Cerebellar nuclear complex (tissue), 1 donor: ENCODE measurements at regions not wholly inside any gene's neighbourhood (a gene's known extent, or its start where the extent isn't known, plus 50 kb on each side); places are given as distances from the start of the nearest gene placed in this dataset.

Source experiments
- DNase-seq, 2 experiments: peaks; one replicate each; lab custom pipeline; 2025; lab: John Stamatoyannopoulos, UW

DNA sequence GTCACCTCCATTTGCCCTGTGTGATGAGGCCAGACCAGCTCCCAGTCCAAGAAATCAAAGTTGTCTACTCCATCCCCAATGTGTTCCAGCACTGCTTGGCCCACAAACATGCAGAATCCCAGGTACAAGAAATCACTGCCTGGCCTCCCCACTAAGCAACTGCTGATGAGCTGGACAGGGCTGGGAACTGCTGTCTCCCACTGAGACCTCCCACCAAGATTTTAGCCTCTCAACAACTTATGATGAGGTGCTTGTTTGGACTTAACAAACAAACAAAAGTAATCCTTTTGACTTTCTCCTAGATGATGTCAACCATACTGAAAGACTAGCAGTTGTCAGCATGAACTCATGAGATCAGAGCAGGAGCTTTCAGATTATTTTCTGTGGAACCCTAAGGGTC lies 260.1 kb upstream of the UBE2E2 start:
- DNase-seq = no peak

DNA sequence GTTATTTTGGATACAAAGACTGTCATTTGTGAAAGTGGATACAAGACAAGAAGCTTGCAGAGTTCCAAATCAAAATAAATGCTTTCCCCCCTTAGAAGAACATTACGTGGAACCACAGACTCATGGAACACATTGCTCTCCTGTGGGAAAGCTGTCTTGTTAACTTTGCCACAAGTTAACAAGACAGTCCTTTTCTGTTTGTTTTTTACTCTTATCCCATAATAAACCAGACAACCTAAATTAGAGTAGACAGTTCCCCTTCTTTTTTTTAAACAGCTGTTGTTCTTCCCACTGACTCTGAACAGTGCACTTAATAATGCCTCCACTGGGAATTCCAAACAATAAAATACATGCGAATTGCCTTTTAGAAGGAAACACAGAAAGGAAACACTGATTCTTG lies 255.3 kb upstream of the UBE2E2 start:
- DNase-seq = no peak

DNA sequence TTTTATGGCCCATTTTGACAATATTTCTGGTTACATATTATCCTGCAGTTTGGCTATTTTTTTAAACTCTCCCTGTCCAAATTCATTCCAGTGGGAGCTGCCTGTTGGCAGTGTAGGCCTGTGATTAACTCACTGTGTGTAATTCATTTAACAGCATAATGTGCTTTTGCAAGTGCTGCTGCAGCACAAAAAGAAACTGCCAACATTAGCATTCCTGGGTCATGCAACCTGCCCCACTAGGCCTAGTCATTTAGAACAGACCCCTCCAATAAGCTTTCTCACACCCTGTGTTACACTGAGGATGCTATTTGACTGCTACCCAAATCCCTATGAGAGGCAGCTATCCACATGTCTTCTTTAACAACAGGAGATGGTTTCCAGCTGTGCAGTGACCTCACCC lies 251.2 kb upstream of the UBE2E2 start:
- no peak for DNase-seq

DNA sequence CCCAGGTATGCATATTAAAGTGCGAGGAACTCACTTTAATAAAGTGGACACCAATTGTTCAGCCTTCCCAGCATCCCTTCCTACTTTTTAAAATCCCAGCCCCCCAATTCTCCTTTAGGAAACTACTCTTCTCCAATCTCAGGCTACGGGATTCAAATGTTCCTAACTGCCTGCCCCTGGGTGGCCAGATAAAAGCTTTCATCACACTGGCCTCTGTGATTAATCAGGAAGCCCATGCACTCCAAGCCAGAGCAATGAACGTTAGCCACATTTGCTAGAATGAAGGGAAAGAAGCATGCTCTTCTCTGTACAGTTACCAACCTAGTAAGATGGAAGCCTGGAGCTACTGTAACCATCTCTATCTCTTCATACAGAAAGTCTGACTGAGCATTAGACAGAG lies 250.3 kb upstream of the UBE2E2 start:
- DNase-seq = no peak

DNA sequence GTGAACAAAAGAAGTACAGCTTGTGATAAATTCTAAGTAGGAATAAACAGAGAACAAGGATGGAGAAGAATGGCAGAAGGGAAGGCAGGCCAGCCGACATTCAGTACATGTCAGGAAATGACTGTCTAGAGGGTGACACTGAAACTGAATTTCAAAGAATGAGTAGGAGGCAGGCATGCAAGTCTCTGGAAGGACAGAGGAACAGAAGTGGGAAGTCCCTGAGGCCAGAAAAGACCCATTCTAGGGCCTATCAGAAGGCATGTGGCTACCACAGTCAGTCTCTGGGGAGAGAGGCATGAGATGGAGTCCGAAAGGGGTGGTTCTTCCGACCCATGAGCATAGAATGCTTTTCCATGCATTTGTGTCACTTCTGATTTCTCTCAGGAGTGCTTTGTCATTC lies 243.5 kb upstream of the UBE2E2 start:
- no peak for DNase-seq

DNA sequence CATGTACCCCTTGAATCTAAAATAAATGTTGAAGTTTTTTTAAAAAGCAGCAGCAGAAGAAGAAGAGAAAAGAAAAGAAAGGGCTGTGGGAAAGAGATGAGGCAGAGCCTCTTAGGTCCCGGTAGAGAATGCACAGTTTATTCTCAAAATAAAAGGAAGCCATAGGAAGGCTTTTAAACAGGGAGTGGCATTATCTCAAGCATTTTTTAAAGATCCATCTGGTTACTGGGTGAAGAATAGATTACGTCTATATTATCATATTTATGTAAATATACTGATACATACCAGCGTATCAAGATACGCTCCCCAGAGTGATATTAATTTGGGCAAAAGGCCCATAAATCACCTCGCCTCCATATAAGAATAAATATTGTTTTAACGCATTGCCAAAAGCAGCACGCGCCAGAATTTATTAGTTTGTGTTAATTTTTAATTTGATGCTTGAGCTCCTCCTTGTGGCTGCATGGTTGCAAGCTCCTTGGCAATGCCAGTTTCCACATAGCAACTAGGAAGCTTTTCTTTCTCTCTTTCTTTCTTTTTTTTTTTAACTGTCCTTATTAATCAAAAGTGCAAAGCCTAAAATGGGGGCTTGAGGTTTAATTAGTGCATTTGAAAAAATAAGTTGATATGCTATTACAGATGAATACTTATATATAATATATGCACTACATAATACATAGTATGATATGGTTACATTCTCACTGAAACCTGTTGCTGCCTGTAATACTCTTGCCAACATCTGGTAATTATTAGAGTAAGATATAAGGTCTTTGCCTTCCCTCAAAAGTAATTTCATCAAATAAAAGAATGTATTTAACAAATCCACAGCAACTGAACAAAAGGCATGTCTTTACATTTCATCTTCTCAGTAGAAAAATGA lies 242.8 kb upstream of the UBE2E2 start:
- DNase-seq = no peak

DNA sequence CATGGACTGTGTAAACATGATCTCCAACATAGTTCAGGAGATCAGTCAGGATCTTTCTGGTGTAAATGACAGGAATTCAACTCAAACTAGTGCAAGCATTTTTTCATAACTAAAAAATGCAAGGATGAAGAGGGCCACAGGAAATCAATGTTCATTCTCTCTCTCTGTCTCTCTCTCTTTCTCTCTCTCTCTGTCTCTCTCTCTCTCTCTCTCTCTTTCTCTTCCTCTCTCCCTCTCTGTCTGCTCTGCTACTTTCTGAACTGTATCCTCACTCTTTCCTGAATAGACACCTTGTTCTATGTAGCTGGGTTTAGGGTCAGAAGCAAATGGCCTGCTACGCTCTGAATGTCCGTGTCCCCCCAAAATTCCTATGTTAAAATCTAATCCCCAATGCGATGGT lies 240.9 kb upstream of the UBE2E2 start:
- no peak for DNase-seq

DNA sequence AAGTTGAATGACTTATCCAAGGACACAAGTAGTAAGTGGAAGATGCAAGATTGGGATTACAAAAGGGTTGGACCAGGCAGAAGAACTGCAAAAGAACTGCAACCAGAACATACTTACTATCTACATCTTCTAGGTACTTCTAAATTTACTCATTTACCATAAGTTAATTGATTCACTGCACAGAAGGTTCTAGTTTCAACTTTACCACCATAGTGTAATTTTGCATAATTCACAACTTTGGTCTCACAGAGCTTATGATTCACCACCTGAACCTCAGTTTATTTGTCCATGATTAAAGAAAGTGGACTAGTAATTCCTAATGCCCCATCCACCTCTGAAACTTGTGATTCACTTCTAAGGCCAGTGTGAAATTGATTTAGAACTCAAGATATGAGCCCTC lies 236.8 kb upstream of the UBE2E2 start:
- DNase-seq = no peak

DNA sequence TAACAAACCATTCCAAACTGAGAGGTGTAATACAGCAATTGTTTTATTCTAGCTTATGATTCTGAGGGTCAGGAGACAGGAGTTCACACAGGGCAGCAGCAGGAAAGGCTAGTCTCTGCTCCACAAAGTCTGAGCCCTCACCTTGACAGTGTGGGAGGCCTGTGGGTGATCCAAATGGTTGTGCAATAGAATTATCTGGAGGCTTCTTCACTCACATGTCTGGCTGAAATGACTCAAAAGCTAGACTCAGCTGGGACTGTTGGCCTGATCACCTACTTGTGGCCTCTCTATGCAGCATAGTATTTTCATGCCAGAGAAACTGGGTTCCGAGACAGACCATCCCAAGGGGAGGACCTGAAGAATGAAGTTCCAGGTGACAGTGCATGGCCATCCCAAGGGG lies 233.9 kb upstream of the UBE2E2 start:
- DNase-seq = no peak

DNA sequence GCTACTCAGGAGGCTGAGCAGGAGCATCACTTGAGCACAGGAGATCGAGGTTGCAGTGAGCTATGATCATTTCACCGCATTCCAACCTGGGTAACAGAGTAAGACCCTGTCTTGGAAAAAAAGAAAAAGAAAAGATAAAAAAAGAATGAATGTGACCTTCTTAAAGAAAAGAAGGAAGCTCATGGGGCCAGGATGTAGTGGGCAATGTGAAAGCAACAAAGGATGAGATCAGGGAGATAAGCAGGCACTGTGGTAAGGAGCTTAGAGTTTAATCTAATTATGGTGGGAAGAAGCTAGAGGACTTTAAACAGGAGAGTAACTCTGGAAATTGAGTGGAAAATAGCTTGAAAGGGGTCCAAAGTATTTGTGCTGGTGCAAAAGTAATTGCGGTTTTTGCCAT lies 231.6 kb upstream of the UBE2E2 start:
- DNase-seq = no peak

DNA sequence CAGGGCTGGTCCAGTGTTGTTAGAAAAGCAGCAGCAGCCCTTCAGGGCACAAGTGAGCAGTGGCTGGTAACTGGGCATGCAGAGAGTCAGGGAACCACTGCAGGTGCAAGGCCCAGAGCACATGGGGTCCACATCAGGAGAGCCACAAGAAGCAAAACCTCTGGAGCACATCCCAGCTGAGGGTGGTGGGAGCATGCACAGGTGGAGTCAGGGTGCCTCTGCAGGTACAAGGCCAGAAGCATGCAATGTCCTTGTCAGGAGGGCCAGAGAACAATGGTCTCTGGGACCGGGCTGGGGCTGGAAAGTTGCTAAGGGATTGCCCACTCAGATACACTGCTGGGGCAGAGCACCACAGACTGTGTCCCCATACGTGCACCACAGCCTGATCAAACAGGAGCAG lies 226.1 kb upstream of the UBE2E2 start:
- no peak for DNase-seq

DNA sequence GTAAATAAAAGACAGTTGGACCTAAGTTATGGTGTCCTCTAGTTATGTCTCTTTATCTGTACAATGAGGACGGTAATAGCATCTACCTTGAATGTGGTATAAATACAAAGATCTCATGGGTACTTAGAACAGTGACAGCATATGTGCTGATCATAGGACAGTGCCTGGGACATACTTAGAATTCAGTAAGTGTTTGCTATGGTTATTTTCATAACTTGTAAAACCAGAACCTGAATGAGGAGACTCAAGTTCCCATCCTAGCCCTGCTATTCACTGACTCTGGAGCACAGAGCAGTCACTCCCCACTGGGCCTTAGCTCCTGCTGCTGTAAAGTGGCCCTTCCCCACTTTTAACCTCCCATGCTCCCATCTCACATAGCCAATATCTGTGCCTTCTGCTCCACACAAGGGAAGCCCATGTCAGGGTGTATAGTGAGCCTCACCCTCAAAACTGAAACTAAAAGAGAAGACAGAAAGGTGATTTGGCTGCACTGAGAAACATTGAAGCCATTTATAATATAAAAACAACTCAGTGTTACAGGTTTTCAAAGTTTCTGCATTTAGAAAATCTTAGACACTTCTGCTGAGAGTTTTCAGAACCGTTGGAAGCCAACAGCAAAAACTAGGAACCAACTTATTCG lies 225.4 kb upstream of the UBE2E2 start:
- DNase-seq = no peak

DNA sequence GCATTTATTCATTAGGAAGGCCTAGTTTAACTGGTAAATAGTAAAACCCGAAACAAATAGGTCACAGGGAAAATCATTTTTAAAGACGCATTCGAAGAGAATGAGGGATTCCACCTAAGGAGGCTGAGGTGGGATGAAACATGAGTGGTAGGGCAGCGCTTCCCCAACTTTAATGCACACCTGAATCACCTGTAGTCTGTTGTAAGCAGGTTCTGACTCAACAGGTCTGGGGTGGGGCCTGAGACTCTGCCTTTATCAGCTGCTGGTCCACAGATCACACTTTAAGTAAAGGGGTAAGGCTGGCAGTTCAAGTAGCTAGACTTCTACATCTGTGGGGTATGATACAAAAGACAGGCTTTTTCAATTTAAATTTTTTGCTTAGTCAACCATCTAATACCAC lies 223.5 kb upstream of the UBE2E2 start:
- no peak for DNase-seq

DNA sequence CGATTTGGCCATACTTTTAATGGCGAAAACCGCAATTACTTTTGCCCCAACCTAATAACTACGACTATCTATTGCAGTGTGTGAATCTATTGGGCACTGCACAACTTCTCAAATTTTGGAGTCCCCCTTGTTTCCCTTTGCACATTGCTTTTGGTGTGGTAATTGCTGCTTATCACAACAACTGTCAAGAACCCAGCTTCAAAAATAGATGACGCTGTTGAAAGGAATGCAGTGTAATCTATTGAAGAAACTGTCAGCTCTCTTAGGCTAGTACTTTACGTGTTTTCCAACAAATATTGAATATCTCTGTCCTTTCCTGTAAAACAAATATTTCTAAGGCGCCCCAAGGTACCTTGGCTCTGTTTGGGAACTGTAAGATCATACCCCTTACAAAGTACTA lies 222.8 kb upstream of the UBE2E2 start:
- no peak for DNase-seq

DNA sequence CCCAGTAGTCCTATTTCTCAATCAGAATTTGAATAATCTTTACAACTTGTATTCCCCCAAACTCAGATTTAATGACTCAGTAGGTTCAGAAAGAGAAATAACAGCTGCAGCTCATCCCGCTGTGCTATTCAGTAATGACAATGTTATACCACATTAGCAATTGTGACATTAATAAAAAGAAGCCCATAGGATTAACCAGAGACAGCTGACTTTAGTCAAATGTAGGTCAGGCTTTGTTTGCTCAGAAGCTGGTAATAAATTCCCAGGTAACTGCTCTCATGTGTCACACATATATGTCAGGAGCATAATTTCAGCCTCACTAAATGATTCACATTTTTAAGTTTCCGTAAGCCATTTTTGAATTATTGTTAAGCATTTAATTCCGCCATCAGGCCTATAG lies 222.0 kb upstream of the UBE2E2 start:
- DNase-seq = no peak

DNA sequence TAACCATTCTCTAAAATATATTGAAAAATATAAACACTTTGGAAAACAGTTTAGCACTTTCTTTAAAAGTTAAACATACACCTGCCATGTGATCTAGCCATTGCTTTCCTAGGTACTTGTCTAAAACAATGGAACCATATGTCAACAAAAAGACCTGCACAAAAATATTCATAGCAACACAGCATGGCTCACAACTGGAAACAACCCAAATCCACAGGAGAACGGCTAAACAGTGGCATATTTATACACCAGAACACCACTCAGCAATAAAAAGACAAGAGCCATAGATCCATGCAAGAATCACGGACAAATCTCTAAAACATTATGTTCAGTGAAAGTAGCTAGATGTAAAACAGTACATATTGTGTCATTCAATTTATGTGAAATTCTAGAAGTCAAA lies 221.3 kb upstream of the UBE2E2 start:
- no peak for DNase-seq

DNA sequence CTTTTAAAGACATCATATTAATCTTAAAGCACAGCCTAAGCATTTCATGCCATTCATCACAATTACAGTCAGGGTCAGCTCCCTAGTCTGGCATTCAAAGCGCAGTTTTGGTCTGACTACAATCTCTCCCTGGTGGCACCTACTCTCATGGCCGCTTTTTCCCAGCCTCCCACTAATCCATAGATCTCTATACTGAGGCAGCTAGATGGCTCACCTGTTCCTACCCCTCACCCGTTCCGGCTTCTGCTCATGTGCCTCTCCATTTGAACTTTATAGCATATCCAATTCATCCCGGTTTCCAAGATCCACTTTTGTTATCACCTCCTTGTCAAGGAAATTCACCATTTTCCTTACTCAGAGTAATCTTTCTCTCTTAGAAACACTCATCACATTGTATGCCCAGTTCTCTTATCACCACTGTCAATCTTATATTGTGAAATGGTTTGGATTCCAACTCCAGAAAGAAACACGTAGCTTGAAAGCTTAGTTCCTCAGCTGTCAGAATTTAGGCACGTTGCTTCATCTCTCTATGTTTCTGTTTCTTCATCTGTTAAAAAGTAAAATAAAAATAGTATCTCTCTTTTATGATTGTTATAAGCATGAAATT lies 220.0 kb upstream of the UBE2E2 start:
- no peak for DNase-seq

DNA sequence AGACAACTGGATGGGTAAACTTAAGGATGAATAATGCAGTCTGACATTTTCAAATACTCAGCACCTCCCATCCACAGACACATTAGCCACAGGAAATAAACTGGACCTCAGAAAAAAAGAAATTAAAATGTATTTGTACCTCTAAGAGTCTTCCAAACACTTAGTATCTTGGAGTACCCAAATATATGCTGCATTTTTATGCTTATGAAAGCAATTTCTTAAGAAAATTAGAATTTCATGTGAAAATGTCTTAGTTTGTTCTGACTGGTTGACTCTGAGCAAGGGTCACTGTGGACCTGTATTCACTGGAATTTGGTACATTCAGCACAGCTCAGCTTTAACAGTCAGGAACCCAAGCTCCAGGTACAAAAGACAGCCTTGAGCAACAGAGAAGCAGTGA lies 216.2 kb upstream of the UBE2E2 start:
- no peak for DNase-seq

DNA sequence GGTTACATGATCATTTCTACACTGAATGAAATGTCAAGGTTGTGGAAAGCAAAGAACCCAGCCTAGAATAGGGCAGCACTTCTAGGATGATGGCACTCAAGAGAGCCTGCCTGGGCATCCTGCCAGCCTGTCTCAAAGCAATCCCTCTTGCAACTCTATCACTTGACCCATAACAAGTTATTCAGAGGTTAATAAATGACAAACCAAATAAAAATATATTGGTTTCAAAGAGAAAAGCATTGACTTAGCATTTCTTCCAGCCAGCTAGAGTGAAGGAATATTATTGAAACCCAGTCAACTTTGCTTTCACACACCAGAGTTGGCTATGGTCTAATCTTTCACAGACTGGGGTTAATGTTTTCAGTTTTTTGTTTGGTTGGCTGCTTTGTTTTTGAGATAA lies 214.6 kb upstream of the UBE2E2 start:
- DNase-seq = no peak

DNA sequence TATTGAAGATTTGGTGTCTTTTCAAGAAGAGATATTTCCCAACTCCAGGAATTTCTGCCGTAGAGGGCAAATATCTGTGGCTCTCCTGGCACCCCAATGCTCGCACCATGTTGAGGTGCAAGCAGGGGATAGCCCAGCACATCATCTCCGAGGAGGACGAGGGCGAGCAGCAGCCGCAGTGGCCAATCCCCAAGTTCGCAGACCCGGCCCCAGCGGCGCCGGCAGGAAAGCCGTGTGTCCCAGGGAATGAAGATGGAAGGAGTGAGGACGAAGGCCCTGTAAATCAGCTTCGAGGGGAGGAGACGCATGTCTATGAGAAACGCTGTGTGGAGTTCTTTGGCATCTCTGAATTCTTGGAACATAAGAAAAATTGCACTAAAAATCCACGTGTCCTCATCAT lies 213.4 kb upstream of the UBE2E2 start:
- no peak for DNase-seq

DNA sequence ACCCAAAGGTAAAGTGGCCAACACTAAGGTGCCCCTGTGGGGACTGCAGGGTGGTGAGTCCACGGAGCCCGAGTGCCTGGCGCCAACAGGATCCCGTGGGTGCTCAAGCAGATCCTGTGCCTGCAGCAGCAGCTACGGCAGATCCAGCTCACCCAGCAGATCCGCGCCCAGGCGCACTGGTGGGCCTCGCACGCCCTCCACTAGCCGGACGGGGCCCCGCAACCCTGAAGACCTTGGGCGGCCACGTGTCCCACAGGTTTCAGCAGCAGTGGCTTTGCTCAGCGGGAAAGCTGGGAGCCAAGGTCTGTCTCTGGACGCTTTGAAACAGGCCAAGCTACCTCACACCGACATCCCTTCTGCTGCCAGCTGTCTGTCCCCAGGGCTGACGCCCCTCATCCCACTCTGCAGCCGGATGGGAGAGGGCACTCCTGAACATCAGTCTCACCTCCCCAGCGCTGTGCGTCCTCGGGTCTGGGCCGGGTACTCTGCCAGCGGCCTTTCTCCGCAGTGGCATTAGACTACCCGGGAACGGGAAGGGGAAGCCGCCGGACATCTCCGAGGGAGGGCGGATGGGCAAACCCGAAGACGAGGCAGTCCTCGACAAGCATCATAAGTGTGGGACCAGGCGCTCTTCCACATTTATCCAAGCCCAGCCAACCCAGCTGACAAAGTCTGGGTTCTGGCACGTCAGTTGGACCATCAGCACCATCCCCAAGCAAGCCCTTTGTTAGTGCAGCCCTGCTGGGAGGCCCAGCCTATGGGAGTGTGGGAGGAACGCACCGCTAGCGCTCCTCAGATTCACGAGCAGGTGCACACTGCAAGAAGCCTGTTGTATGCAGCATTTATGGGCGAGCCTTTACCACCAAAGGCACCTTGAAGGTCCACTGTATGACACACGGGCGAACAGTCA lies 212.6 kb upstream of the UBE2E2 start:
- no peak for DNase-seq

DNA sequence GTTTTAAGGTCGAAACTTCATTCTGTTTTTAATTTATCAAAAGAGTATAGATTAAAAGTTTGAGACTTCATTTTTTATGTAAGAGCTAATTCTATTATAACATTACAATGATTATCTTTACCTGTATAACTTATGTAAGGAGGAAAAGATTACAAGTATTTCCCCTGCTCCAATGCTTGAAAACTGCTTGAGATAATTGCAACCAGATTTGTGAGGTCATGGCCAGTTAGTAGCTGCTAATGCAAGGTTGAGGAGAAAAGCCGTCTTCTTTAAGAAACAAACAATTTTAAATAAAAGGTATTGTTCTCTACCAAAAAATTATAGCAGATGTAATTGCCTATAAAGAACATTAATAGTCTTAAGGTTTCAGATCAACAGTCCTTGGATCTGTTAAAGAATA lies 208.3 kb upstream of the UBE2E2 start:
- no peak for DNase-seq
